ENCODE measurements at regions not wholly inside any gene's neighbourhood (a gene's known extent, or its start where the extent isn't known, plus 50 kb on each side); places are given as distances from the start of the nearest gene placed in this dataset.

GRCh38 chr13:44040070-44040817 is 160.5 kb downstream of the LACC1 start:
- TF ChIP-seq CTCF (IDR thresholded peaks at IDR 0.05) = no peak
- no peak for TF ChIP-seq POLR2A (IDR thresholded peaks at IDR 0.05)
- no peak for TF ChIP-seq POLR2AphosphoS5 (IDR thresholded peaks at IDR 0.05)
